CD4-positive, alpha-beta T cell treated with Interferon gamma for 1 hour (primary cell): ENCODE measurements at regions not wholly inside any gene's neighbourhood (a gene's known extent, or its start where the extent isn't known, plus 50 kb on each side); places are given as distances from the start of the nearest gene placed in this dataset.
"Not testable (repeated sequence)": the region's sequence is repeated elsewhere in the genome, so short reads cannot be mapped to it uniquely, and the experiment has no call there.

Source experiments
- DNase-seq: peaks from one replicate; pipeline ENCODE4 v3.0.0-alpha.2; 2020

DNA sequence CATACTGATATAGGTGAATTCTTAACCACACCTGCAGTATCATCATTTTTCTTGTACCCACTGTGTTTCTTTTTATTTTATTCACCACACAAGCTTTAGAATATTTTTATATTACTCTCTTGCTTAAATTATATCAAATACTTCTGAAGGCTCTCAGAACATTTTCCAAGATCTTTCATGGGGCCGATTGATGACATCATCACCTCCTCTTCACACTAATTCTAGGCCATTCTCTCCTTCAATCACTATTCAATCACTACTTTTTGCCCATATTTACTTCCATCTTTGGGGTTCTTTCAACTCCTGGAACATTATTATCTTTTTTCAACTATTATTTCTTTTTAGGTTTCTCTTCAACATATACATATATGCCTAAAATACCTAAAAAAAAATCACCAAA lies 1438.8 kb upstream of the ALCAM start:
- DNase-seq, result no peak

DNA sequence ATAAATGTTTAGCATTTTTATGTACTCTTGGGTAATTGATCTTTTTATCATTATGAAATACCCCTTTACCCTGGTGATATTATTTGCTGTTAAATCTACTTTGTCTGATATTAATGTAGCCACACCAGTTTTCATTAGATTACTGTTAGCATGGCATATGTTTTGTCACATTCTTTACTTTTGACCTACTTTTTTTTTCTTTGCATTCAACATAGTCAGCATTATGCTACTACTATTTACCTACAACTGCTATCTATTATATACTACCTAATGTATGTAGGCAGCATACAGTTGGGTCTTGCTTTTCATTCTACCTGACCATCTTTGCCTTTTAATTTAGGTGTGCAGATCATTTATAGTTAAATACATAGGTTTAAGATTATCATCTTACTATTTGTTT lies 1429.6 kb upstream of the ALCAM start:
- no peak for DNase-seq

DNA sequence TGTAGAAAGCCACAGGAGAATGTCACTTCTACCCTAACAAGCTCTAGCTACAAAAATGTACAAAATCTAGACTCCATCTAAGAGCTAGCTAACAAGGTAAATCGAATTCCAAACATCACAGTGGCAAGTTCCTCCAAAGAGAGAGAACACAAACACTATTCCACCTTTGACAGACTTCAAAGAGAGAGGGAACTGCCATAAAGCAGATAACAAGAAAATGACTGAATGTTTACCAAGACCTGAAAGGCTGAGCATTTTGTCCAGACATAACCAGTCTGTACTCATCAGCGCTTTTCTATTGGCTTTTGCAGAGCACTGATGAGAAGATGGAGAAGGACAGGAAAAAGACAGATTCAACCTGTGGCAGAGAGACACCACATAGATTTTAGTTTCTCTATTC lies 1419.6 kb upstream of the ALCAM start:
- DNase-seq, result no peak

DNA sequence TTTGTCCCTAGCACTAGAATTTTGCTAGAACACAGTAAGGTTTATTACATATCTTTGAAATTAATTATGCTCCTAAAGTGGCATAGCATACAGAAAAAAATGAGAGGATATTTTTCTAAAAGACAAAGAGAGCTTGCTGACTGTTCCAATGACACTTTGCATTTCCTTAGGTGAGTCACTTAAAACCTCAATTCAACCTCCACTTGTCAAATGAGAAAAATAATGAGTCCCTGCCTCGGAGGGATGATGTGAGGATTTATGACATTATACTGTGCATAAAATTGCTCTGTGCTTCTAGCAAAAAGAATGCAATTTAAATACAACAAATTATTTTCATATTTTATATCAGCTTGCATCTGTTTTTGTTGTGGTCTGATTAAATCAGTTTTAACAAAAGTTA lies 1417.0 kb upstream of the ALCAM start:
- no peak for DNase-seq

DNA sequence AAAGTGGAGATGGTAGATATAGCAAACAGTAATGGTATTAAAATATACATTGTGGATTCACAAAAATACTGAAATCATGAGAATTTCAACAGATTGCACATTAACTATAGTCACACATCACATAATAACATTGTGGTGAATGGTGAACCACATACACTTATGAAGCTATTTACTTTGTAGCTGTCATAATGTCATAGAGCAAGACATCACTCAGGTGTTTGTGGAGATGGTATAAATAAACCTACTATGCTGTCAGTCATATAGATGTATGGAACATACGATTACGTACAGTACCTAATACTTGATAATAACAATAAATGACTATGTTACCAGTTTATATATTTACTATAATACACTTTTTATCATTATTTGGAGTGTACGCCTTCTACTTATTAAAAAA lies 1416.0 kb upstream of the ALCAM start:
- DNase-seq, result no peak

DNA sequence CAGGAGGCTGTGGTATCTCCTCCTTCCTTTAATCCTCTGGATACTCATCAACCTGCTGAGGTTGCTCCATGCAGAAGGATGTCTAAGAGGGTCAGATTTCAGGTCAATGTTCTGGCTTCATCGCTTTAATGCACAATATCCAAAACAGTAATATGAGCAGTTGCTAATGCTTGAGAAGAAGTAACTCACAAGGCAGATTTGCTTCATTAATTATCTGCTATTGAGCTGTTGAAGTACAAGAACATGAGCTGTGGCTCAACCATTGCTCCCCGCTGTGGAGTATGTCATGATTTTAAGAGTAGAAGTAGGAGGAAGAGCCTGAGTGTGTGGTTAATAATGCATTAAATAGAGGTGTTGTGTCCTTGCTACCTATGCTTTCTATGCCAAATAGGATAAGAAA lies 1412.9 kb upstream of the ALCAM start:
- no peak for DNase-seq

DNA sequence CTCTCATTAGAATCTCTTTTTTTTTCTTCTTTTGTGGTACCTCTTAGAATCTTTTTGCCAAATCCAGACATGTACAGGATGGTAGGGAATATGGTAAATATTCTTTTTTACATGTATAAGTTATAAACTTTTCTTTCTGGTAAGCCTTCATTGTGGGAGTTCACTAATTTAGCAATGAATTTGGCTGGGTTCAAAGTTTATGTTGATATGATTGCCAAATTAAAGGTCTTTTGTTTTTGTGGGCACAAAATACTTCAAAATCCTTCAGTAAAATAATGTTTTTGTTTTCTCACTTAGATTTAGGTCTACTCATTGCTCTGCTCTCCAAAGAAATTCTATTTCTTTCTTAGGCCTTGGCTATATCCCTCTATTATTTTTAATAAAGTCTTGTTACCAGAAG lies 1405.9 kb upstream of the ALCAM start:
- DNase-seq, result no peak

DNA sequence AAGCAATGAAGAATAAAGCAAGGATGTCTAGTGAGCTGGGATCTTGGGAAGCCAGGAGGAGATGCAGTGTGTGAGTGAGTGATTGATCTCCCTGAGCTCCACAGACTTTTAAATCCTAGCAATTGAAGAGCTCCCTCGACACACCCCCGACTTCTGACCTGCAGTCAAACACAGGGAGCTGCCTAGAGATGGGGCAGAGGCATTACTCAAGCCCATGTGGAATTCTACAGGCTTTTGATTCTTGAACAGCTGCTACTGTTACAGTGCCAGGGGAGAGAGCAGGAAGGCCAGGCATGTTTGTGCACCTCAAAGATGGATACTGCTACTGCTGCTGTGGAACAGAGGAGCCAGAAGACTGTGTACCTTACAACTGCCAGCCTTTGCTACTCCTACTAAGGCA lies 1403.1 kb upstream of the ALCAM start:
- DNase-seq, result no peak

DNA sequence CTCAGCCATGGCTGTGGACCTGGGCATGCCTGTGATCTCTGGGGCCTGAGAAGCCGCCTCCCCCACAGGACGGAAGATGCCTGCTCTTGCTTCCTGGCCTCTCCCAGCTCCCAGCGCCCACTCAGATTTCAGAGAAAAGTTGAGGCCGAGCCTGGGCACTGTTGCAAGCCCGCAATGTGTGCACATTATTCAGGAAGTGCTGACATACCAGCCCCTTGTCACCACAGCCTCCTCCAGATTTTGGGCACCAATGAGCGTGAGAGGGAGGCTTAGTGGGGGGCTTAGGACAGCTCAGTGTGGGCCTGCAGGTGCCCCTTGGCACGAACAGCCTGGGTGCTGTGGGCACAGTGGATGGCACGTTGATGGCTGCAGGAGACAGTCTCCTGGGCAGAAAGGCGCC lies 1400.9 kb upstream of the ALCAM start:
- no peak for DNase-seq

DNA sequence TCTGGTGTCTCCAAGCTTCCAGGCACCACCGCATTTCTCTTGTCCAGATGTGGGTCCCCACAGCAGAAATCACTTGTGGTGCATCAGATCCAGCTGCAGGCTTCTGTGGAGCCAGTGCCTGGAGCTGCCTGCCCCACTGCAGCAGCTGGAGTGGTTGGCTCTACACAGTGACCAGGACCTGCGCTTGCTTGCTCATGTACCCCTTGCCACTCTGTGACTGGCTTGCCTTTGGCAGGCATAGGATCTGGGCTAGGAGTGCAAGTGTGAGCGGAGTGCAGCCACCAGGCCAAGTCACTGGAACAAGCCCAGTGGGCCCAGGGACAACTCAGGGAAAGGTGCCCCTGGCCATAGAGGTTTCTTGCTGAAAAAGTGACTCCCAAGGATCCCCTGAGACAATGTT lies 1400.0 kb upstream of the ALCAM start:
- DNase-seq, result no peak

DNA sequence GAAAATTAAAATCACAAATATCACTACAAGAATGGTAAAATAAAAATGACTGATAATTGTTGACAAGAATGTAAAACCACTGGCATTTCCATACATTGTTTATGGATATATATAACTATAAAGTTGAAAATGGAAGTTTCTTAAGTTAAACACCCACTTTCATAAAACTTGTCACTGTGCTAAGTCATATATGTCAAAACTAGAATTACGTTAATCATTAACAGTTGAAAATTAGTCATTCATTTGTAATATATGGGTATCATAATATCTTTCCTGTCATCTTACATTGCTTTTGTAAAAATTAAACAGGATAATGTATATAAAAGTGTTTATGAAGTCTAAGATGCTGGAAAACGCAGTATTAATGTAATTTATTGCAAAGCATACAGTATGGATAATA lies 1398.6 kb upstream of the ALCAM start:
- no peak for DNase-seq

DNA sequence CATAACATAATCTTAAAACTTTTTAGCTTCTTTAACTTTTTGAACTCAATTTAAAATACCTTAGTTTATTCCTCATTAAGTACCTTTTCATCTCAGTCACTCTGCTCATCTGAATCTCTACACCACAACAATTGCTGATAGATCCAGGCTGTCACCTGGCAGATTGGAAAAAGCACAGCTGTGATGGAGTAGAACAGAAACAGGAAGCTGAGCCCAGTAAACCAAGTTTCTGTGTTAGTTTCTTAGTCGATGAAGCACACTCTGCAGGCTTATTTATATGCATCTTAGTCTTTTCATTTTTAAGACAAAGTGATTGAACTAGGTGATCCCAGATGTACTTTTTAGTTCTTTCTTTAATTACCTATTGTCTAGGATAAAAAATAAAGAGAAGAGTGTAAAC lies 1398.0 kb upstream of the ALCAM start:
- no peak for DNase-seq

DNA sequence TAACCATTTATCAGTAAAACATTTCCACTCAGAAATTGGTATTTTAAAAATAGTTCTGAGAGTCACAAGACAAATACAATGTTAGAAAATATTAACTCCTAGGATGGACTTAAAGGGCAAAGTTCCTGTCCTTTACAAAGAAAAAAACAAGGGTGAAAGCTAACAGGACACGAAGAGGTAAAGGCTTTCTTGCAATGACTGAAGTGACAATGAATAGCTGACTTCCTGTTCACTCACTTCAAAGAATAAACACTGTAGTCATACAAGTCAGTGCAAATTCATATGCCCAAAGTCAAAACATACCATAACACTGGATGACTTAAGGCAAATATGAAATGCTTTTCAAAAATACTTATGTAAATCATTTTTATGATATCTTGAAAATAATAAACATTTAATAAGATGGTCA lies 1389.8 kb upstream of the ALCAM start:
- no peak for DNase-seq

DNA sequence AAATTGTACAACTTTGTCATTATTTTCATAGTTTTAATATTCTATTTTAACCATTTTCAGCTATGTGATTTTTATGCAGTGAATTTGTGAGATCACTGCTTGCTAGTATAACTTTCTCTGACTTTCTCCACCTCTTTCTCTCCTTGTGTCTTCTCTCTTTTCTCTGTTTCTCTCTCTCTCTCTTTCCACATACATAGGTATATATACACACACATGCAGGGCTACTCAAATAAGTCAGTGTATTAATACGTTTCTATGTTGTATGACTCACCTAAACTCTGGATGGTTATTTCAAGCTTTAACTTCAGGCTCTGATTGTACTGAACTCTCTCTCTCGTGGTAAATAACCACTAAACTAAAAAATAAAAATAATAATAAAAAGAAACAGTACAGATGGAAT lies 1389.3 kb upstream of the ALCAM start:
- DNase-seq, result no peak

DNA sequence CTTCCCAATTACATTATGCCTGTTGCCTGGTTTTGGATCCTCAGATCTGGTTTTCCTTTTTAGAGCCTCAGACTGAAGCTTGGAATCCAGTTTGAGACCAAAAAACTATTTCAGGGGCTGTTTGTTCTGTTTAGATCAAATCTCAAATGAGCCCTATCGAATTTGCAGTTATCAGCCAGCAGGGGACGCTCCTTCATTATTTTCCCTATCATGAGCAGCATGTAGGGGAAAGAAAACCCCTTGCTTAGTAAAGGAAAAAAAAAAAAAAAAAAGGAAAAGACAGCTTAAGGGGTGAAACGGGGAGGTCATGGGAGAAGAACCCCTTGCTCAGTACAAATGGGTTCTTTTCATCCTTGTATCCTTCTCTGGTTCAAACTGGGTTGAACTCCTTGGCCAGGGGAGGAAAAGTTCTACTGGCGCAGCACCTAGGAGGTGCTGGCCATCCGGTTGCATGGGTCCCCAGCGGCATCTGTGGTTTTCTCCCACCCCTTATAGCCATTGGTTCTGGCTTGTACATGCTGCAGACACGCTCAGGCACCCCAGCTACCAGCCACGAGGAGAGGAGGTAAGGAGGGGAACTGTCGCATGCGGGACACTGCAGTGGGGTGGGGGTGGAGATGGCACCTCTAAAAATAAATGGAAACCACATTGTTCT lies 1375.1 kb upstream of the ALCAM start:
- DNase-seq, result no peak

DNA sequence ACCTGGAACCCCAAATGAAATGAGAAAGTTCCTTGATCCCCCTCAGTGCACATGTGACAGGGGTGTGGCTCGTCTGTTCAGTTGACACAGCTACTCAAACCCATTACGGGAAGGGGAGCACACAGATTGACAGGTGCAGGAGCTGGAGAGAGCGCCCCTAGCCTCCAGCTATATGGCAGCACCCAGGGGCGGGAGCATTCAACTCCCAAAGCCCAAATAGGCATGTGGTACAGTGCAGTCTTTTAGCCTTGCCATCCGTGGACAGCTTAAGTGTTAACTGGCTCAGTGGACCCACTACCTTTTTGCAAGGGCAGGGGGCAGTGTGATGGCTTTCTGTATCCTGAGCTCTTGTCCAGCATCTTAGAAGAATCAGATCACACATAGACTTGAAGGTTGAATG lies 1374.2 kb upstream of the ALCAM start:
- DNase-seq, result no peak

DNA sequence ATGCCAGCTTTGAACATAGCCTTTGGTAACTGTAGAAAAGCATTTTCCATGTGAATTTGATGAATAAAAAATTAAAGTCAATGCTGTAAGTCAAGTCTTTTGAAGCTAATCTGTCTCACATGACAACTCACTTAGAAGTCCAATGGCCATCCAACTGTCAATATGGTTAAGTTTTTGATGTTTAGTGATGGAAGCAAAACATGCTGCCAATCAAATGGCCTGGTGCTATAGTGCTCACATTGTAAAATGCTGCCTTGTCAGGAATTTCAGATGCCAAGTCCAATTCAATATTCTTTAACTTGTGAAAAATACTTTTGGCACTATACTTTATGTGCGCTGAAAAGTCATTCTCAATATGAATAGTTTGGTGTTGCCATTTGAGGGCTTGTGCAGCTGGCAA lies 1361.8 kb upstream of the ALCAM start:
- DNase-seq, result no peak

DNA sequence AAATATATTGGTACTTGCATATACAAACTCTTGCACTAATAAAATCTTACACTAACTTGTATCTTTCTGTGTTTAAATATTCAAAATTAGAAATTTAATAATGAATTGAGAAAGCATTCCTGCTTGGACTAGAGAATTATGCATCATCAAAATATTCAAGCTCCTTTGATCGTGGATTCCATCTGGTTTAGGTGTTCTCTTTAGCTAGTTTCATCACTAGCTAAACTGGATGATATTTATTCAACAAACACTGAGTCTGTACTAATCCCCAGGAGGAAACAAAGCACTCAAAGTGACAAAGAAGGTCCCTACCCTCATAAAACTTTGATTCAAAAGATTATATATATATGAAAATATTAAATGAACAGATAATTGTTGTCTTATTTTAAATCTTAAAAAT lies 1360.9 kb upstream of the ALCAM start:
- no peak for DNase-seq

DNA sequence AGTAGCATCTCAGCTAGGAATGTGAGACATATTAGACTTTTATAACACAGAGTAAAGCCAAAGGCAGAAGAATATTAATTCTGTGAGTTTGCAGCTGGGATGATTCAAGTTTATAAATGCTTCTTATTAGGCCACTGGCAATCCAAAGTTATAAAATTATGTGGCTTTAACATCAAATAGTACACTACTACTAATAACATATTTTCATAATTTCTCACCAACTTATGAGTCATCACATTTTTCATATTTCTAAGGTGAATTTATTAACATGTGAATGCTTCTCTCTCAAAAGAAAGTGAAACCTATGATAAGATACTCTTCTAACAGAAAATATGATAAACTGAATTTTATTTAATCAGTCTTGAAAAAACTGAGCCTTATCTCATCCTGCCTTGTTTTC lies 1348.2 kb upstream of the ALCAM start:
- no peak for DNase-seq

DNA sequence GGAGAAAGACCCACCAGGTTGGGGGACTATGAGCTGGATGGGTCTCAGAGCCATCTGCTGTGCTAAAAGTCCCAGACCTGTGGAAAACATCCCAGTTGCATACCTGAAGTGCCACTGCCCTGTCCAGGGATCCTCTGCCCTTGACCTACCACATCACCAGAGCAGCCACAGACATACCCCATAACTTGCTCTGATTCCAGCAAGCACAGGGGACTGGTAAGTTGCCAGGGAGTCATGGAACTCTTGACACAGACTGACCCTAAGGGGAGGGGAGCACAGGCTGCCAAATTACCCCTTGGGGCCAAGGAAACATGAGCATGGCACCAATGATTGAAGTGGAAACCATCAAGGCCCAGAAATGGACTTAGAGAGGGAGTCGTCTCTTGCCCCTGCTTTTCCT lies 1335.1 kb upstream of the ALCAM start:
- no peak for DNase-seq

DNA sequence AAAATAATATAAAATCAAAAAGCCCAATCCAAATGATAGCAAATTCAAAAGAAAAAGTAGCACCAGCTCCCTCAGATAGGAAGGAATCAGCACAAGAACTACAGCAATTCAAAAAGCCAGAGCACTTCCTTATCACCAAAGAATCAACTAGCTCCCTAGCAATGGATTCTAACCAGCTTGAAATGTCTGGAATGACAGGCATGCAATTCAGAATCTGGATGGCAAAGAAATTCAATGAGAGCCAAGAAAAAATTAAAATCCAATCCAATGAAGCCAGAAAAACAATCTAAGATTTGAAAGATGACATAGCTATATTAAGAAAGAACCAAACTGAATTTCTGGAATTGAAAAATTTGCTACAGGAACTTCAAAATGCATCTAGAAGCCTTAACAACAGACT lies 1334.4 kb upstream of the ALCAM start:
- DNase-seq, result no peak

DNA sequence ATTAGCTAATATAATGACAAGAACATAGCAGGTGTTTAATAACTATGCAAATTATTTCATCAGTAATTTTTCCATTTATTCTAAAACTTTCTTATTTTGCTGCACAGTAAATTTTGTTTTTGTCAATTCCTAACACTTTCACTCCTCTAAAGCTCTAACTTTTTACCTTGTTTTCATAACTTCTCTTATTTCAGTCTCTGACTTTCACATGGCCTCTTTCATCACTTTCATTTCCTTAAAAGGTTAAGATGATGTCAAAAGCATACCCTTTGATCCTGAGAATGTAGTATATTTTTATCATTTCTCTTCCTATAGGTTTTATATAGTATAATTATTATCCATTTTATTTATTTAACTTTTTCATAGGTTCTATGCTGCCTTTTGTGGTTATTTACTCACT lies 1325.8 kb upstream of the ALCAM start:
- no peak for DNase-seq

DNA sequence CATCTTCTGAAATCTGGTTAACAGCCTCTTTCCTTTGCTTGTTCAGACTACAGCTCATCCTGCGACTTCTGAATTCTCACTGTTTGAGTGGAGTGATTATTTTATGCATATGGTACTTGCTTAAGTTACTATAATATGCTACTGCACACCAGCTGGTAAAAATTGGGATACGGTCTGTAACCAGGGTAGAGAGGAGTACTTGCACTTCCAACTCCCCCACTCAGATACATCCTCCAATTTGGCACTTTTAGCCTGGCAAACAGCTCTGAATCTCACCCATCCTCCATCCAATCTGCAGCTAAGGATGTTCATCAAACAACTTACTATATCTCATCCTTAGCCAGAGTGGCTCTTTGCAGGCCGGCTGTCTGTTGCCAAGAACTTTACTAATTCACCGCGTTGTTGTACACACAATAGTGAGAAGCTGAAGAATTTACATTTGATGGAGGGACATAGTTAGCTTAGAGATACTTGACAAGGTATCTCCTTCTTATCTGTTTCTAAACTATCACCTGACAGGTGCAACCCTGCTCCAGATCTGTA lies 1323.6 kb upstream of the ALCAM start:
- not testable (repeated sequence) for DNase-seq

DNA sequence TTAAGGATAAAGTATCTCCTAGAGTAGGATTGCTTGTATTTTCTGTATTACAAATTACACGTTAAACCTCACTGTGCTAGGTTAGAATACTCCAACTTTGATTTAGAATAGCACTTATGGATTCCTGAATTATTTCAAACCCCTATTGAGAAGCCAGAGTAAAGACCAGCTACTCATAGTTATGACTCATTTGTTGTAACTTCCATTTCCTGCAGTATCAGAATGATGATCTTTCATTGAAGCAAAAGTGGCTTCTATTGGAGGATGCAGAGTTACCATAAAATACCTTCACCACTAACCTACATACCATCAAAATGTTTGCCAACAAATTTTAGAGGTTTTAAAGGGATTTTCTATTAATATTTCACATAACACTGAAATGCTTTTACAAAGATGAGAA lies 1322.7 kb upstream of the ALCAM start:
- DNase-seq, result no peak

DNA sequence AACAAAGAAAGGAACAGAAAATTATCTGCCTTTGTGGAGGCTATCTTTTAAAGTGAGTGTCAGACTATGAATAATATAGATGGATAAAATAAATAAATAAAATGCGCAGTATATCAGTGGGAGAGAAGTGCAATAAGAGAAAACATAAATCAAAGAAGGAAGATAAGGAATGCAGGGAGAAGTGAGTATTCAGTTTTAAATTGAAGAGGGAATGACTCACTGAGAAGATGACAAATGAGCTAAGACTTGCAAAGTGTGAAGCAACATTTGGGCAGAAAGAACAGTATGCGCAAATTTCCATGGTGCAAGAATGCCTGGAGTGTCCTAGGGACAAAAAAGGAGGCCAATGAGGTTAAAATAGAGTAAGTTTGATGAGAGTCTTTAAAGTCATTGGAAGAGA lies 1300.1 kb upstream of the ALCAM start:
- DNase-seq, result no peak

DNA sequence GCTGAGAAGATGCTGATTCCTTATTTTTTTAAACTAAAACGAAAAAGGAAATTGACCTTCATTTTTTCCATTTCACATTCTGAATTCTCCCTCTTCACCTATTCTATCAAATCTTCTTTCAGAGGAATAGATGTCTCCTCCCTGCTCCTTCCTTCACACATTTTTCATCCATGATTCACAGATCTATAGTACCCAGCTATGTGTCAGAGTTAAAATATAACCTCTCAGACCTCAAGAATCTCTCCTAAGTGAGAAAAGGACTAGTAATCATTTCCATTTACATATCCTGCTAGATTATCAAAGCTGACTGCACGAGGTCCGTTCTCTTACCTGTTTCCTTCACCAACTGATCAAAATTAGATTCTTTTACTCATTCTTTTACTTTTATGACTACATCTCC lies 1297.6 kb upstream of the ALCAM start:
- no peak for DNase-seq
